NCI-H146 (cell line): ENCODE measurements at regions not wholly inside any gene's neighbourhood (a gene's known extent, or its start where the extent isn't known, plus 50 kb on each side); places are given as distances from the start of the nearest gene placed in this dataset.
"Not testable (repeated sequence)": the region's sequence is repeated elsewhere in the genome, so short reads cannot be mapped to it uniquely, and the experiment has no call there.

Experiments
- DNase-seq: peaks from one replicate; lab custom pipeline; 2025; lab: John Stamatoyannopoulos, UW

GRCh38 chr22:17318817-17319216 is 50.4 kb upstream of the CECR2 start:
- no peak for DNase-seq

- no peak for DNase-seq
Measured at GRCh38 chr22:17315310-17315709, 54.0 kb upstream of the CECR2 start.

GRCh38 chr22:17314487-17314886 is 54.8 kb upstream of the CECR2 start:
- peak; percentile 26 for DNase-seq

GRCh38 chr22:17313626-17314025 is 55.6 kb upstream of the CECR2 start:
- DNase-seq = no peak

- no peak for DNase-seq
Measured at GRCh38 chr22:17307566-17307965, 61.7 kb upstream of the CECR2 start.

GRCh38 chr22:17305076-17305475 is 64.2 kb upstream of the CECR2 start:
- DNase-seq = no peak

- DNase-seq = no peak
Measured at GRCh38 chr22:17303840-17304779, 65.2 kb upstream of the CECR2 start.

- no peak for DNase-seq
Measured at GRCh38 chr22:17303441-17303839, 65.8 kb upstream of the CECR2 start.

- no peak for DNase-seq
Measured at GRCh38 chr22:17302616-17303015, 66.6 kb upstream of the CECR2 start.

- no peak for DNase-seq
Measured at GRCh38 chr22:17300926-17301325, 68.3 kb upstream of the CECR2 start.

- DNase-seq = peak; percentile 33
Measured at GRCh38 chr22:17298805-17299502, 70.3 kb upstream of the CECR2 start.

- DNase-seq = no peak
Measured at GRCh38 chr22:17285656-17286055, 66.4 kb upstream of the ADA2 start.

- DNase-seq = no peak
Measured at GRCh38 chr22:17284888-17285287, 65.7 kb upstream of the ADA2 start.

GRCh38 chr22:17284466-17284865 is 65.2 kb upstream of the ADA2 start:
- DNase-seq = no peak

- not testable (repeated sequence) for DNase-seq
Measured at GRCh38 chr22:17283865-17284264, 64.6 kb upstream of the ADA2 start.

GRCh38 chr22:17283423-17283822 is 64.2 kb upstream of the ADA2 start:
- DNase-seq = peak; percentile 22

GRCh38 chr22:17281440-17281841 is 62.2 kb upstream of the ADA2 start:
- DNase-seq = no peak

GRCh38 chr22:17281026-17281425 is 61.8 kb upstream of the ADA2 start:
- DNase-seq = no peak

GRCh38 chr22:17272511-17272991 is 53.3 kb upstream of the ADA2 start:
- DNase-seq = no peak

- DNase-seq = no peak
Measured at GRCh38 chr22:17271711-17272451, 52.6 kb upstream of the ADA2 start.

- no peak for DNase-seq
Measured at GRCh38 chr22:17269607-17270261, 50.5 kb upstream of the ADA2 start.

GRCh38 chr22:17269224-17269606 is 50.0 kb upstream of the ADA2 start:
- DNase-seq = no peak
